Neural cell (in vitro differentiated cells): ENCODE measurements at regions not wholly inside any gene's neighbourhood (a gene's known extent, or its start where the extent isn't known, plus 50 kb on each side); places are given as distances from the start of the nearest gene placed in this dataset.

Experiments
- H2AFZ ChIP-seq: fragments of 200-600, 300-800 bp; sonication (generic), shearing (Covaris generic); 2 replicates; pipeline ENCODE4 v1.6.0; 2014; ENCODE audit warnings: low read depth, mild to moderate bottlenecking, antibody characterized with exemption, low read length, moderate library complexity
- H3F3A ChIP-seq: fragments of 200-600 bp; shearing (Covaris generic); 2 replicates; pipeline ENCODE4 v1.6.1; 2016; ENCODE audit warnings: mild to moderate bottlenecking, moderate library complexity, mixed read lengths, antibody characterized with exemption, low read length; ENCODE audit not compliant: insufficient read depth, poor library complexity, severe bottlenecking
- H3K27ac ChIP-seq: fragments of 200-600, 300-800 bp; sonication (generic), shearing (Covaris generic); 2 replicates; pipeline ENCODE4 v1.5.1; 2014; ENCODE audit warnings: mild to moderate bottlenecking, low read length, moderate library complexity
- H3K27me3 ChIP-seq: fragments of 300-800, 200-600 bp; sonication (generic), shearing (Covaris generic); 2 replicates; pipeline ENCODE4 v1.6.0; 2014; ENCODE audit warnings: mild to moderate bottlenecking, low read depth, low read length, moderate library complexity; ENCODE audit not compliant: insufficient read depth
- H3K36me3 ChIP-seq: fragments of 300-800, 200-600 bp; sonication (generic), shearing (Covaris generic); 2 replicates; pipeline ENCODE4 v1.5.1; 2014; ENCODE audit warnings: mild to moderate bottlenecking, antibody characterized with exemption, low read length, moderate library complexity; ENCODE audit not compliant: insufficient read depth
- H3K4me2 ChIP-seq: fragments of 300-800, 200-600 bp; sonication (generic), shearing (Covaris generic); 2 replicates; pipeline ENCODE4 v1.6.0; 2014; ENCODE audit warnings: mild to moderate bottlenecking, low read length
- H3K4me3 ChIP-seq: fragments of 300-800, 200-600 bp; sonication (generic), shearing (Covaris generic); 2 replicates; pipeline ENCODE4 v1.5.1; 2014; ENCODE audit warnings: mild to moderate bottlenecking, low read length, moderate library complexity
- H3K79me2 ChIP-seq: fragments of 200-600 bp; shearing (Covaris generic); replicated peaks from 2 replicates; pipeline ENCODE4 v1.6.0; 2014; ENCODE audit warnings: mild to moderate bottlenecking, low read length, moderate library complexity; ENCODE audit not compliant: insufficient read depth
- H3K9ac ChIP-seq: fragments of 300-800, 200-600 bp; sonication (generic), shearing (Covaris generic); 2 replicates; pipeline ENCODE4 v1.6.1; 2016; ENCODE audit warnings: mild to moderate bottlenecking, low read length, mixed read lengths
- H3K9me2 ChIP-seq: fragments of 200-600 bp; shearing (Covaris generic); 2 replicates; pipeline ENCODE4 v1.6.1; 2016; ENCODE audit warnings: mild to moderate bottlenecking, low read length, mixed read lengths; ENCODE audit not compliant: insufficient read depth
- H3K9me3 ChIP-seq: fragments of 200-600, 300-800 bp; sonication (generic), shearing (Covaris generic); 2 replicates; pipeline ENCODE4 v1.6.1; 2016; ENCODE audit warnings: mild to moderate bottlenecking, mixed run types, low read length, moderate library complexity, mixed read lengths
- H4K20me1 ChIP-seq: fragments of 200-600 bp; shearing (Covaris generic); 2 replicates; pipeline ENCODE4 v1.6.1; 2016; ENCODE audit warnings: mild to moderate bottlenecking, mixed run types; ENCODE audit not compliant: insufficient read depth
- CTCF ChIP-seq: fragments of 450-650 bp; IDR thresholded peaks from 2 replicates; pipeline ENCODE4 v1.5.1; 2014; ENCODE audit warnings: antibody characterized with exemption, mild to moderate bottlenecking, moderate library complexity; ENCODE audit not compliant: poor library complexity, severe bottlenecking
- EP300 ChIP-seq: fragments of 450-650 bp; conservative IDR thresholded peaks from 2 replicates; pipeline ENCODE4 v1.6.1; 2014; ENCODE audit warnings: antibody characterized with exemption, mild to moderate bottlenecking, moderate library complexity; ENCODE audit not compliant: poor library complexity, severe bottlenecking
- EZH2 ChIP-seq: fragments of 200-600, 300-800 bp; shearing (Covaris generic), sonication (generic); IDR thresholded peaks from 2 replicates; pipeline ENCODE4 v1.6.1; 2014; ENCODE audit warnings: antibody characterized with exemption, low read length, borderline replicate concordance, mild to moderate bottlenecking; ENCODE audit not compliant: insufficient read depth, poor library complexity, severe bottlenecking
- MXI1 ChIP-seq: fragments of 450-650 bp; conservative IDR thresholded peaks from 2 replicates; pipeline ENCODE4 v1.6.1; 2014; ENCODE audit warnings: antibody characterized with exemption, mild to moderate bottlenecking; ENCODE audit not compliant: poor library complexity, severe bottlenecking
- POLR2AphosphoS5 ChIP-seq: IDR thresholded peaks from 2 replicates; pipeline ENCODE4 v1.6.1; 2012
- RAD21 ChIP-seq: fragments of 450-650 bp; conservative IDR thresholded peaks from 2 replicates; pipeline ENCODE4 v1.6.1; 2014; ENCODE audit warnings: antibody characterized with exemption, mild to moderate bottlenecking, moderate library complexity
- SMC3 ChIP-seq: fragments of 450-650 bp; conservative IDR thresholded peaks from 2 replicates; pipeline ENCODE4 v1.6.1; 2014; ENCODE audit warnings: antibody characterized with exemption, mild to moderate bottlenecking, moderate library complexity; ENCODE audit not compliant: poor library complexity
- TAF1 ChIP-seq: IDR thresholded peaks from 2 replicates; pipeline ENCODE4 v1.6.1; 2012; ENCODE audit warnings: low read depth
- TF ChIP-seq, protein P1 (sequence below): IDR thresholded peaks from 2 replicates; pipeline ENCODE4 v1.6.1; 2012; ENCODE audit warnings: borderline replicate concordance

DNA sequence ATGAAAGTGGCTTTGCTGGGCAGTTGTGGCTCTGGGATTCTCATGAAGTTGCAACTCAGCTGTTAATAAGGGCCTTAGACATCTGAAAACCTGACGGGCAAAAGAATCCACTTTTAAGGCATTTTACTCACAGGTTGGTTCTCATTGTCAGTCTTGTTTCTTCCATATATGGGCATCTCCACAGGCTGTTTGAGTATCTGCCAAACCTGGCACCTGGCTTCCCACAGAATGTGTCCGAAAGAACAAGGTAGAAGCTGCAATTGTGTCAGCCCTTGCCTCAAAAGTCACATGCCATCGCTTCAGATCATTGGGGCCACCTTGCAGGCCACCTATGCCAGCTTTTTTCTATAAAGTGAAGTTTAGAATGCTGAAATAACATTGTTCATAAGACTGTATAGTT lies 102.4 kb downstream of the KCTD12 start:
- H4K20me1 ChIP-seq: no peaks in the 10 kb centered on the region
- no peaks in the 10 kb centered on the region for H3K9me2 ChIP-seq
- no peak overlapping the region for H3K27ac ChIP-seq
- H3F3A ChIP-seq: no peaks in the 10 kb centered on the region
- no peaks in the 10 kb centered on the region for H3K36me3 ChIP-seq
- no peak overlapping the region for H3K4me2 ChIP-seq
- no peaks in the 10 kb centered on the region for H3K79me2 ChIP-seq
- no peak for TF ChIP-seq POLR2AphosphoS5
- no peak for TF ChIP-seq TAF1
- TF ChIP-seq RAD21: no peak
- TF ChIP-seq EZH2: no peak
- no peak for TF ChIP-seq CTCF
- no peak for TF ChIP-seq MXI1
- no peak for TF ChIP-seq EP300
- TF ChIP-seq, protein P1, sequence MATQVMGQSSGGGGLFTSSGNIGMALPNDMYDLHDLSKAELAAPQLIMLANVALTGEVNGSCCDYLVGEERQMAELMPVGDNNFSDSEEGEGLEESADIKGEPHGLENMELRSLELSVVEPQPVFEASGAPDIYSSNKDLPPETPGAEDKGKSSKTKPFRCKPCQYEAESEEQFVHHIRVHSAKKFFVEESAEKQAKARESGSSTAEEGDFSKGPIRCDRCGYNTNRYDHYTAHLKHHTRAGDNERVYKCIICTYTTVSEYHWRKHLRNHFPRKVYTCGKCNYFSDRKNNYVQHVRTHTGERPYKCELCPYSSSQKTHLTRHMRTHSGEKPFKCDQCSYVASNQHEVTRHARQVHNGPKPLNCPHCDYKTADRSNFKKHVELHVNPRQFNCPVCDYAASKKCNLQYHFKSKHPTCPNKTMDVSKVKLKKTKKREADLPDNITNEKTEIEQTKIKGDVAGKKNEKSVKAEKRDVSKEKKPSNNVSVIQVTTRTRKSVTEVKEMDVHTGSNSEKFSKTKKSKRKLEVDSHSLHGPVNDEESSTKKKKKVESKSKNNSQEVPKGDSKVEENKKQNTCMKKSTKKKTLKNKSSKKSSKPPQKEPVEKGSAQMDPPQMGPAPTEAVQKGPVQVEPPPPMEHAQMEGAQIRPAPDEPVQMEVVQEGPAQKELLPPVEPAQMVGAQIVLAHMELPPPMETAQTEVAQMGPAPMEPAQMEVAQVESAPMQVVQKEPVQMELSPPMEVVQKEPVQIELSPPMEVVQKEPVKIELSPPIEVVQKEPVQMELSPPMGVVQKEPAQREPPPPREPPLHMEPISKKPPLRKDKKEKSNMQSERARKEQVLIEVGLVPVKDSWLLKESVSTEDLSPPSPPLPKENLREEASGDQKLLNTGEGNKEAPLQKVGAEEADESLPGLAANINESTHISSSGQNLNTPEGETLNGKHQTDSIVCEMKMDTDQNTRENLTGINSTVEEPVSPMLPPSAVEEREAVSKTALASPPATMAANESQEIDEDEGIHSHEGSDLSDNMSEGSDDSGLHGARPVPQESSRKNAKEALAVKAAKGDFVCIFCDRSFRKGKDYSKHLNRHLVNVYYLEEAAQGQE: no peak
- TF ChIP-seq SMC3: no peak
- H3K9me3 ChIP-seq: peaks cover 3% of the 10 kb centered on the region
- no peak overlapping the region for H2AFZ ChIP-seq
- no peak overlapping the region for H3K9ac ChIP-seq
- H3K27me3 ChIP-seq: no peaks in the 10 kb centered on the region
- no peak overlapping the region for H3K4me3 ChIP-seq

DNA sequence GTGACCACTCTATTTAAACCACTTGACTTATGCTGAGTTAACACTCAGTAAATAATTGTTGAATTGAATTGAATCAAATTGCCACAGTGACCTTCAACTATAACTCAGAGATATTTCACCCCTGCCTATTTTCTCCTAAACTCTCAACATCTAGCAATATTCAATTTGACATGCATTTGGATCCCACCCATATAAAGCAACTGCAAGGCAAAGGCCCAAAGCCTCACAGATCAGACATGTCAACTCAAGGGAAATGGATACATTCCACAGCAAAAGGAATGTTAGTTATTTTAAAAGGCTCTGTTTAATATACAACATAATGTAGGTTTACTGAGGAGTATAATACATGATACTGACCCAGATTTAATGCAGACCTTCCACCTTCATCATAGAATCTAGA lies 107.4 kb downstream of the KCTD12 start:
- Histone ChIP-seq H3K27me3 (no peaks in the 10 kb centered on the region), H2AFZ (no peak overlapping the region), H3K9me3 (no peaks in the 10 kb centered on the region), H3K27ac (no peak overlapping the region), H3K9ac (no peak overlapping the region), H4K20me1 (no peaks in the 10 kb centered on the region), H3F3A (no peaks in the 10 kb centered on the region), H3K4me2 (no peak overlapping the region), H3K36me3 (no peaks in the 10 kb centered on the region), H3K9me2 (no peaks in the 10 kb centered on the region), H3K79me2 (no peaks in the 10 kb centered on the region), H3K4me3 (no peak overlapping the region)
- no peak for TF ChIP-seq SMC3
- TF ChIP-seq POLR2AphosphoS5: no peak
- no peak for TF ChIP-seq CTCF
- TF ChIP-seq TAF1: no peak
- TF ChIP-seq, protein P1: no peak
